GM21825 (cell line): ENCODE measurements at regions not wholly inside any gene's neighbourhood (a gene's known extent, or its start where the extent isn't known, plus 50 kb on each side); places are given as distances from the start of the nearest gene placed in this dataset.
"Not testable (repeated sequence)": the region's sequence is repeated elsewhere in the genome, so short reads cannot be mapped to it uniquely, and the experiment has no call there.

Source experiments
- ATAC-seq: cut with Tn5 transposase; IDR thresholded peaks from one replicate; pipeline ENCODE4 v1.9.1; 2021; ENCODE audit warnings: mild to moderate bottlenecking, moderate library complexity; ENCODE audit not compliant: unreplicated experiment

- ATAC-seq = no peak
Measured at GRCh38 chr18:73168236-73168635, 300.4 kb upstream of the NETO1 start.

- no peak for ATAC-seq
Measured at GRCh38 chr18:73164430-73164829, 296.6 kb upstream of the NETO1 start.

- no peak for ATAC-seq
Measured at GRCh38 chr18:73163236-73163635, 295.4 kb upstream of the NETO1 start.

- ATAC-seq = no peak
Measured at GRCh38 chr18:73156117-73156516, 288.3 kb upstream of the NETO1 start.

GRCh38 chr18:73153271-73153670 lies 285.5 kb upstream of the NETO1 start:
- no peak for ATAC-seq

- ATAC-seq = no peak
Measured at GRCh38 chr18:73151086-73151485, 283.3 kb upstream of the NETO1 start.

- no peak for ATAC-seq
Measured at GRCh38 chr18:73150199-73150598, 282.4 kb upstream of the NETO1 start.

GRCh38 chr18:73147590-73147989 lies 279.8 kb upstream of the NETO1 start:
- no peak for ATAC-seq

GRCh38 chr18:73144030-73144429 lies 276.2 kb upstream of the NETO1 start:
- no peak for ATAC-seq

GRCh38 chr18:73136134-73136533 lies 268.3 kb upstream of the NETO1 start:
- ATAC-seq = no peak

- no peak for ATAC-seq
Measured at GRCh38 chr18:73124175-73124574, 256.4 kb upstream of the NETO1 start.

GRCh38 chr18:73121207-73121606 lies 253.4 kb upstream of the NETO1 start:
- ATAC-seq = no peak

- ATAC-seq = no peak
Measured at GRCh38 chr18:73120626-73121025, 252.8 kb upstream of the NETO1 start.

- ATAC-seq = no peak
Measured at GRCh38 chr18:73119574-73119973, 251.8 kb upstream of the NETO1 start.

- ATAC-seq = no peak
Measured at GRCh38 chr18:73118121-73118816, 250.5 kb upstream of the NETO1 start.

GRCh38 chr18:73110307-73110706 lies 242.5 kb upstream of the NETO1 start:
- no peak for ATAC-seq

- no peak for ATAC-seq
Measured at GRCh38 chr18:73101977-73102376, 234.2 kb upstream of the NETO1 start.

GRCh38 chr18:73101491-73101890 lies 233.7 kb upstream of the NETO1 start:
- not testable (repeated sequence) for ATAC-seq

GRCh38 chr18:73099759-73100158 lies 232.0 kb upstream of the NETO1 start:
- no peak for ATAC-seq

GRCh38 chr18:73093687-73094250 lies 226.0 kb upstream of the NETO1 start:
- ATAC-seq = no peak

GRCh38 chr18:73088445-73088844 lies 220.7 kb upstream of the NETO1 start:
- no peak for ATAC-seq

GRCh38 chr18:73087282-73087977 lies 219.6 kb upstream of the NETO1 start:
- ATAC-seq = no peak
